ENCODE measurements at regions not wholly inside any gene's neighbourhood (a gene's known extent, or its start where the extent isn't known, plus 50 kb on each side); places are given as distances from the start of the nearest gene placed in this dataset.

- no peak for TF ChIP-seq POLR2AphosphoS5 (IDR thresholded peaks at IDR 0.05; ENCODE audit: low read length)
- no peak for TF ChIP-seq REST (IDR thresholded peaks at IDR 0.05; ENCODE audit: low read depth, low read length)
- no peak for TF ChIP-seq BCLAF1 (IDR thresholded peaks at IDR 0.05)
- TF ChIP-seq ZNF207 (IDR thresholded peaks at IDR 0.05; ENCODE audit: borderline replicate concordance) = no peak
- no peak for TF ChIP-seq POU2F2 (IDR thresholded peaks at IDR 0.05; ENCODE audit: borderline replicate concordance, low read depth, low read length)
These were observed 69.7 kb upstream of the FCN1 start for GRCh38 chr9:134987376-134987775.
